HepG2 (cell line): ENCODE measurements at regions not wholly inside any gene's neighbourhood (a gene's known extent, or its start where the extent isn't known, plus 50 kb on each side); places are given as distances from the start of the nearest gene placed in this dataset.

Experiments used
- ATAC-seq: fragments of 200-7000 bp; cut with Tn5 transposase; 3 replicates; pipeline ENCODE4 v1.9.1; 2020; ENCODE audit warnings: mild to moderate bottlenecking, moderate library complexity
- BruUV-seq: library from RNA; stranded (reverse); fragments of 400-500 nt; replicated peaks from 2 replicates; lab custom pipeline; 2021; lab: Mats Ljungman, UMichigan
- CTCF ChIA-PET: fragments of 300-600 bp; formaldehyde crosslinking; extraction: SDS; loops from one replicate; lab custom pipeline; 2021; ENCODE audit warnings: low total read pairs, inconsistent platforms, low intra/inter-chr PET ratio; lab: Yijun Ruan, JAX
- POLR2A ChIA-PET: fragments of 350-600 bp; sonication (Branson Sonifier 250); formaldehyde crosslinking; loops from one replicate; lab custom pipeline; 2020; ENCODE audit warnings: antibody characterized with exemption, inconsistent platforms; lab: Yijun Ruan, JAX
- DNase-seq: peaks from one replicate; pipeline ENCODE4 v3.0.0-alpha.2; 2015; ENCODE audit warnings: low spot score
- FAIRE-seq: peaks from 3 replicates; lab custom pipeline; 2011; peaks lifted over from hg19 to GRCh38; lab: Jason Lieb, UNC
- H2AFZ ChIP-seq: one replicate; pipeline ENCODE4 v1.6.1; 2011; ENCODE audit warnings: low read length, inconsistent platforms
- H3K27ac ChIP-seq: fragments of 300-600 bp; 3 replicates; pipeline ENCODE4 v1.8.0; 2011; ENCODE audit warnings: mixed run types, mild to moderate bottlenecking, mixed read lengths, low read length, inconsistent platforms; ENCODE audit not compliant: insufficient read depth; ENCODE audit errors: extremely low read length
- H3K27me3 ChIP-seq, 2 experiments: fragments of 200-600 bp in 1 of 2; 2 replicates in 1 of 2; 3 replicates in 1 of 2; pipeline versions ENCODE4 v1.6.0 to v1.8.0; 2011; ENCODE audit warnings: low read length in 2 of 2, mild to moderate bottlenecking in 2 of 2, moderate library complexity in 2 of 2, inconsistent platforms in 1 of 2; ENCODE audit not compliant: insufficient read depth in 2 of 2, control insufficient read depth in 1 of 2
- H3K36me3 ChIP-seq, 2 experiments: fragments of 200-600 bp in 1 of 2; replicated peaks in 1 of 2; 2 replicates in 1 of 2; 3 replicates in 1 of 2; pipeline versions ENCODE4 v1.5.1 to v1.8.0; 2011; ENCODE audit warnings: low read length in 2 of 2, inconsistent platforms in 1 of 2; ENCODE audit not compliant: insufficient read depth in 2 of 2, control insufficient read depth in 1 of 2
- H3K4me1 ChIP-seq: 2 replicates; pipeline ENCODE4 v1.5.1; 2012; ENCODE audit warnings: low read length, inconsistent platforms; ENCODE audit not compliant: insufficient read depth
- H3K4me2 ChIP-seq: 2 replicates; pipeline ENCODE4 v1.6.0; 2011; ENCODE audit warnings: low read depth, low read length, inconsistent platforms
- H3K4me3 ChIP-seq, 3 experiments: fragments of 200-600 bp in 1 of 3; sonication (generic), shearing (Covaris generic) in 1 of 3; replicated peaks in 1 of 3; 2 replicates each; pipeline ENCODE4 v1.5.1; 2011 to 2016; ENCODE audit warnings: low read length in 3 of 3, inconsistent platforms in 2 of 3, low read depth in 2 of 3, mild to moderate bottlenecking in 2 of 3, control low read depth in 1 of 3, mixed read lengths in 1 of 3; ENCODE audit not compliant: insufficient read depth in 1 of 3
- H3K79me2 ChIP-seq: one replicate; pipeline ENCODE4 v1.6.1; 2011; ENCODE audit warnings: low read length, inconsistent platforms; ENCODE audit not compliant: insufficient read depth
- H3K9ac ChIP-seq: 2 replicates; pipeline ENCODE4 v1.6.0; 2011; ENCODE audit warnings: mild to moderate bottlenecking, low read depth, low read length, inconsistent platforms; ENCODE audit not compliant: insufficient read depth
- H3K9me3 ChIP-seq: 2 replicates; pipeline ENCODE4 v1.5.1; 2012; ENCODE audit warnings: mild to moderate bottlenecking, low read length
- H4K20me1 ChIP-seq: 2 replicates; pipeline ENCODE4 v1.6.0; 2011; ENCODE audit warnings: inconsistent platforms, mild to moderate bottlenecking, low read length, moderate library complexity; ENCODE audit not compliant: insufficient read depth
- CREB3 ChIP-seq: sonication (generic); formaldehyde crosslinking; IDR thresholded peaks from 2 replicates; pipeline ENCODE4 v1.5.0; 2020; ENCODE audit warnings: missing genetic modification reagents
- DR1 ChIP-seq: sonication (generic); formaldehyde crosslinking; IDR thresholded peaks from 2 replicates; pipeline ENCODE4 v1.8.0; 2021; ENCODE audit warnings: mild to moderate bottlenecking, missing genetic modification reagents, inconsistent platforms
- EZH2 ChIP-seq: conservative IDR thresholded peaks from 2 replicates; pipeline ENCODE4 v1.6.1; 2012; ENCODE audit warnings: mild to moderate bottlenecking, low read depth, low read length, moderate library complexity
- GFI1 ChIP-seq: sonication (generic); formaldehyde crosslinking; IDR thresholded peaks from 2 replicates; pipeline ENCODE4 v1.5.0; 2020; ENCODE audit warnings: missing genetic modification reagents, mild to moderate bottlenecking, borderline replicate concordance
- KDM4B ChIP-seq: sonication (generic); formaldehyde crosslinking; IDR thresholded peaks from 2 replicates; pipeline ENCODE4 v1.4.0; 2020; ENCODE audit warnings: missing genetic modification reagents
- KLF13 ChIP-seq: sonication (generic); formaldehyde crosslinking; IDR thresholded peaks from 2 replicates; pipeline ENCODE4 v1.4.0; 2020; ENCODE audit warnings: mild to moderate bottlenecking, missing genetic modification reagents
- PHF20 ChIP-seq: sonication (generic); formaldehyde crosslinking; IDR thresholded peaks from 2 replicates; pipeline ENCODE4 v1.5.0; 2020; ENCODE audit warnings: mild to moderate bottlenecking, missing genetic modification reagents
- RCOR2 ChIP-seq: IDR thresholded peaks from 2 replicates; pipeline ENCODE4 v1.6.1; 2016; ENCODE audit warnings: missing biosample characterization, missing genetic modification reagents
- SOX5 ChIP-seq: IDR thresholded peaks from 2 replicates; pipeline ENCODE4 v1.6.1; 2016; ENCODE audit warnings: borderline replicate concordance
- THAP11 ChIP-seq: IDR thresholded peaks from 2 replicates; pipeline ENCODE4 v1.6.1; 2016; ENCODE audit warnings: missing biosample characterization, missing genetic modification reagents
- ZFP41 ChIP-seq: sonication (generic); formaldehyde crosslinking; IDR thresholded peaks from 2 replicates; pipeline ENCODE4 v1.4.0; 2020; ENCODE audit warnings: mild to moderate bottlenecking, missing genetic modification reagents, borderline replicate concordance
- ZKSCAN1 ChIP-seq: fragments of 150-350 bp; IDR thresholded peaks from 2 replicates; pipeline ENCODE4 v1.6.1; 2014; ENCODE audit warnings: low read length
- ZNF101 ChIP-seq: sonication (generic); formaldehyde crosslinking; IDR thresholded peaks from 2 replicates; pipeline ENCODE4 v1.4.0; 2020; ENCODE audit warnings: mild to moderate bottlenecking, low read depth, missing genetic modification reagents, borderline replicate concordance
- ZNF160 ChIP-seq: sonication (generic); formaldehyde crosslinking; IDR thresholded peaks from 2 replicates; pipeline ENCODE4 v1.8.0; 2022; ENCODE audit warnings: mild to moderate bottlenecking, inconsistent platforms, missing genetic modification reagents
- ZNF251 ChIP-seq: sonication (generic); formaldehyde crosslinking; IDR thresholded peaks from 2 replicates; pipeline ENCODE4 v1.9.0; 2021; ENCODE audit warnings: mild to moderate bottlenecking, missing genetic modification reagents
- ZNF326 ChIP-seq: sonication (generic); formaldehyde crosslinking; IDR thresholded peaks from 2 replicates; pipeline ENCODE4 v1.4.0; 2020; ENCODE audit warnings: missing genetic modification reagents, borderline replicate concordance
- ZNF780A ChIP-seq: sonication (generic); formaldehyde crosslinking; IDR thresholded peaks from 2 replicates; pipeline ENCODE4 v1.8.0; 2022; ENCODE audit warnings: mild to moderate bottlenecking, missing genetic modification reagents, moderate library complexity
- ZNF800 ChIP-seq: sonication (generic); formaldehyde crosslinking; IDR thresholded peaks from 2 replicates; pipeline ENCODE4 v1.4.0; 2020; ENCODE audit warnings: missing genetic modification reagents
- WGBS: methylation state at CpG from one replicate; pipeline ENCODE4 v1.1.6; 2017; ENCODE audit warnings: low lambda C conversion rate; 5-methylcytosine and 5-hydroxymethylcytosine counted together
- in situ Hi-C: cut with HindIII; loops from 2 replicates; pipeline ENCODE4 v1.10.0; 2017; ENCODE audit warnings: low pct_unique_long_range_greater_than_20kb; ENCODE audit not compliant: extremely low pct_ligation_motif_present
- intact Hi-C: fragments of 100-400 bp; cut with micrococcal nuclease; formaldehyde crosslinking; loops from one replicate; pipeline ENCODE4 v1.10.0; 2022; ENCODE audit not compliant: unreplicated experiment
- TF ChIP-seq, protein P1 (sequence below): IDR thresholded peaks from 2 replicates; pipeline ENCODE4 v1.6.1; 2016; ENCODE audit warnings: missing genetic modification reagents, missing compliant biosample characterization

GRCh38 chr7:98040626-98041360 lies 50.8 kb upstream of the OCM2 start (continued):
- TF ChIP-seq, protein P1, sequence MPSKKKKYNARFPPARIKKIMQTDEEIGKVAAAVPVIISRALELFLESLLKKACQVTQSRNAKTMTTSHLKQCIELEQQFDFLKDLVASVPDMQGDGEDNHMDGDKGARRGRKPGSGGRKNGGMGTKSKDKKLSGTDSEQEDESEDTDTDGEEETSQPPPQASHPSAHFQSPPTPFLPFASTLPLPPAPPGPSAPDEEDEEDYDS: no peak
- no peak for TF ChIP-seq DR1 (CRISPR knock-in tag)

GRCh38 chr7:98046816-98047215 lies 56.8 kb upstream of the OCM2 start:
- Histone ChIP-seq H3K4me1 (no peaks in the 10 kb centered on the region), H3K36me3 (no peaks in the 10 kb centered on the region), H3K9ac (no peak overlapping the region), H3K4me3 (no peak overlapping the region), H3K27ac (no peak overlapping the region), H2AFZ (no peak overlapping the region), H3K9me3 (no peaks in the 10 kb centered on the region), H4K20me1 (no peaks in the 10 kb centered on the region), H3K27me3 (no peaks in the 10 kb centered on the region; a peak in 1 of 5 replicates), H3K4me2 (no peak overlapping the region), H3K79me2 (no peaks in the 10 kb centered on the region)
- WGBS: 63% methylated on average over 6 of the region's 6 CpGs
- FAIRE-seq: no peak
- ATAC-seq: no peak
- TF ChIP-seq ZNF326 (CRISPR knock-in tag) (no peak), ZNF160 (no peak), EZH2 (no peak), ZKSCAN1 (no peak), ZNF101 (CRISPR knock-in tag) (no peak), ZNF800 (no peak), ZNF251 (CRISPR knock-in tag) (no peak), CREB3 (CRISPR knock-in tag) (no peak), THAP11 (no peak), RCOR2 (CRISPR knock-in tag) (no peak), KDM4B (no peak), GFI1 (CRISPR knock-in tag) (no peak), PHF20 (CRISPR knock-in tag) (no peak), ZNF780A (CRISPR knock-in tag) (no peak), ZFP41 (CRISPR knock-in tag) (no peak), KLF13 (CRISPR knock-in tag) (no peak), SOX5 (CRISPR knock-in tag) (no peak)
- CTCF ChIA-PET: no interaction called here
- POLR2A ChIA-PET: no interaction called here
- intact Hi-C loops: no loop called here
- in situ Hi-C loops: no loop called here
- no TSS peak for BruUV-seq
- DNase-seq: no peak
